22Rv1 (cell line): ENCODE measurements at regions not wholly inside any gene's neighbourhood (a gene's known extent, or its start where the extent isn't known, plus 50 kb on each side); places are given as distances from the start of the nearest gene placed in this dataset.

Source experiments
- CTCF ChIP-seq: fragments of 450-650 bp; IDR thresholded peaks from 2 replicates; pipeline ENCODE4 v1.5.1; 2017; ENCODE audit warnings: mild to moderate bottlenecking
- ZFX ChIP-seq: fragments of 450-650 bp; IDR thresholded peaks from 2 replicates; pipeline ENCODE4 v1.6.1; 2017; ENCODE audit warnings: antibody characterized with exemption, borderline replicate concordance

GRCh38 chr6:169848946-169849345, 97.5 kb downstream of the ERMARD start:
- TF ChIP-seq CTCF (no peak), ZFX (no peak)
